Activated CD4-positive, alpha-beta T cell treated with anti-CD3 and anti-CD28 coated beads, Interleukin-2, amount 50 U/mL, for 16 hours (primary cell): ENCODE measurements at regions not wholly inside any gene's neighbourhood (a gene's known extent, or its start where the extent isn't known, plus 50 kb on each side); places are given as distances from the start of the nearest gene placed in this dataset.

Experiments used
- DNase-seq: peaks from one replicate; pipeline ENCODE4 v3.0.0-alpha.2; 2020

GRCh38 chr5:165781738-165782137, 2276.3 kb downstream of the MAT2B start:
- DNase-seq = no peak

- DNase-seq = no peak
These were observed 2277.6 kb downstream of the MAT2B start for GRCh38 chr5:165783024-165783423.

GRCh38 chr5:165786073-165786472, 2280.7 kb downstream of the MAT2B start:
- DNase-seq = no peak

- DNase-seq = no peak
These were observed 2289.7 kb downstream of the MAT2B start for GRCh38 chr5:165795073-165795472.

GRCh38 chr5:165805756-165806155, 2300.3 kb downstream of the MAT2B start:
- DNase-seq = no peak

GRCh38 chr5:165808335-165808734, 2302.9 kb downstream of the MAT2B start:
- no peak for DNase-seq

- no peak for DNase-seq
These were observed 2304.5 kb downstream of the MAT2B start for GRCh38 chr5:165809914-165810313.

GRCh38 chr5:165829504-165829903, 2324.1 kb downstream of the MAT2B start:
- DNase-seq = no peak

DNA sequence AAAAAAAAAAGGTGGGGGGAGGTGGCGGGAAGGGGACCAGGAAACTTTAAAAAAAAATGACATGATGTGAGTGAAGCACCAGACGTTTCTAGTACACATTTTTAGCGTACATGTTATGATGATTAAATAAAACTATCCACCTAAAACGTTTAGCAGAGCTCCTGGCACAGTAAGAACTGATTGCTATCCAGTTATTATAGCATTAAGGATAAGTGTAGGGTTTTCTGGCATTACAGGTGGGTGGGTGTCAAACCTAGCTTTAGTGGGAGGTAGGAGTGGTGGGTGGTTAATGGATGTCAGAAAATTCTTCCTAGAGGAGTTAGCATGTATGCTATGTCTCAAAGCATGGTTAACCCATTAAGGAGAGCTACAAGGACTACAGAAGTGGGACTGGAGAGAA, 2329.5 kb downstream of the MAT2B start:
- DNase-seq = no peak

GRCh38 chr5:165836046-165836445, 2330.6 kb downstream of the MAT2B start:
- no peak for DNase-seq

DNA sequence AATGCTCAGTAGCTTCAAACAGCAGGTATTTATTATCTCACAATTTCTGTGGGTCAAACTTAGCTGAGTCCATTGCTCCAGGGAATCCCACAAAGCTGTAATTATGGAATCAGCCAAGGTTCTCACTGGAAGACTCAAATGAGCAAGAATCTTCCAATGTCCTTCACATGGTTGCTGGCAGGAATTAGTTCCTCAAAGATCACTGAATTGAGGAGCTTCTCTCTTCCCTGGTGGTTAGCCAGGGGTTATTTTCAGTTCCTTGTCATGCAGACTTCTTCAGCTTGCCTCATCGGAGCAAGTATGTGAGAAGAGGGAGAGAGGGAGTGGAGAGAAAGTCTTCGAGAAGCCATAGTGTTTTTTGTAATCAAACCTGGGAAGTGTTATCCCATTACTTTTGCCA, 2331.9 kb downstream of the MAT2B start:
- DNase-seq = no peak

DNA sequence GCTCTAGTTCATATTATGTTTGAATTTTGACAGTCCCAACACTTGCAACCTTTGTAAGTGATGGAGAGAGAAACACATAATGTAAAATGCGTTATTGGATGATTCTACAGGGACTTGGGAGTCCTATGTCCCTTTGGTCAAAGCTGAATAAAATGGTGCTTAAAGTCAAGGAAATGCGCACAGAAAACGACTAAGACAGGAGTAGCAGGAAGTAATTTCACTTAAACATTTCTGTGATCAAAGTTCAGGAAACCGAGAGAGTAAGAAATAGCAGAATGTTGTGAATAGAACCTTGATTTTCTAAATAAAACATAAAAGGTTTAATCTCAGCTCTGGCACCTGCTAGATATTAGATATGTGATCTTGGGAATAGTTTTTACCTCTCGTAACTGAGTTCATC, 2339.2 kb downstream of the MAT2B start:
- DNase-seq = no peak

- DNase-seq = no peak
These were observed 2352.7 kb downstream of the MAT2B start for GRCh38 chr5:165858118-165858517.

- no peak for DNase-seq
These were observed 2353.8 kb downstream of the MAT2B start for GRCh38 chr5:165859251-165859650.

GRCh38 chr5:165863239-165863638, 2357.8 kb downstream of the MAT2B start:
- no peak for DNase-seq

- DNase-seq = no peak
These were observed 2365.9 kb downstream of the MAT2B start for GRCh38 chr5:165871291-165871690.

DNA sequence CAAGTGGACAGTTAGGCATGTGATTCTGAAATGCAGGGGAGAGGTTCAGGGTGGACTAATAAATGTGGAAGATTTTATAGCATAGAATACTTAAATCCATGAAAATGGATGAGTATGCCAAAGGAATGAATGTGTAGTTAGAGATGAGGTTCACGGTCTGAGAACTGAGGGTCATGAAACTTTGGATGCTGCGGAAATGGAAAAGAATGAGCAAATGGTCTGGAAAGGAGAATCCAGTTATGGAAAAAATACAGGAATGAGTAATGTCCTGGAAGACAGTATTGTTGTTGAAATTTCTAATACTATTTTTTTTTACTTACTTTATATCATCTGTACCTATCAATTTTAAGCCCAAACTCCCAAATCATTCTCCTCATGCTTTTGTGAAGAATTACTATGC, 2369.4 kb downstream of the MAT2B start:
- DNase-seq = no peak

- DNase-seq = no peak
These were observed 2371.1 kb downstream of the MAT2B start for GRCh38 chr5:165876538-165876937.

GRCh38 chr5:165877475-165877874, 2372.1 kb downstream of the MAT2B start:
- DNase-seq = no peak

GRCh38 chr5:165881259-165881658, 2375.8 kb downstream of the MAT2B start:
- DNase-seq = no peak

DNA sequence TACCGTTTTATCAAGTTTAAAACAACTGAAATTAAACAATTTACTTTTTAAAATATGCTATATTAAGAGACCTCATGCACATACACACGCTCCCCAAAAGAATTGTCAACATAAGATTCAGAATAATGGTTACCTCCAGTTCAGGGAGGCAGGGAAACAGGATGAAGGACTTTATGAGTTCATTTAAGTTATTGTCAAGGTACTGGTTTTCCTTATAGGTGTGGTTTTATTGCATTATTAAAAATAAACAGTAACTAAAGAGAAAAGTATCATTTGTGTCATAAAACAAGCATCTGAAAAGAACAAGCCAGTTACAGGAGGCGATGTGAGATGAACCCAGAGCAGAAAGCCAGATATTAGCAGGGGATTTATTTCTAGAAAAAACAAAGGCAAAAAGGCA, 2376.7 kb downstream of the MAT2B start:
- DNase-seq = no peak

DNA sequence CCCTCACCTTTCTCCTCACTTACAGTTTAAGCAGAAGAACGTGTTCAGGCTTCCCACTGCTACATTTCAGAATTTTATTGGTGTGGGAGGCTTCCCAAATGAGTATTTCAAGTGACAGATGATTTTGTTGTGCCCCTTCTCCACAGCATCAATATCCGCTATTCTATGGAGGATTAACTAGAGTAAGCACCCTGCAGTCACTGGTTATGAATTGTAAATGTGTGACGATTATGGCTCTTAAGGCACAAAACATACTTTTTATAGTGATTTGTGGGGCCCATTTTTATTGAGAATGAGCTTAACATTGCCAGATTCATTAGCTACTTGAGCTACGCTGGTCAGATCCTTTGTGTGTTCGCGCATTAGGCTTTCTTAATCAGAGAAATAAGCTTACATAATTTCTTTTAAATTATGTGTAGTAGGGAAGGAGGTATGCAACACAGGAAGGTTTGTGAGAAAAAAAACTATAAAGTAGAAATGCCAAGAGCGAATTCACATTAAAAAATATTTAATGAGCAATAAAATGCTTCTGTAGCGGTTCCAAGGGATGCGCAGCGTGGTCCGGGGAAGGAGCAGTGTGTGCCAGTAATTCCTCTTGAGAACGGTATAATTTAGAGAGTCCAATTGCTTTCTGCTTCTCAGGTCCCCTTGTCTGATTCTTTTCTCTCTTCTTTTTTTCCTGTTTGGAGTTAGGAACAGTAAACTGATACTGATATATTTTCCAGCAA, 2380.4 kb downstream of the MAT2B start:
- no peak for DNase-seq

DNA sequence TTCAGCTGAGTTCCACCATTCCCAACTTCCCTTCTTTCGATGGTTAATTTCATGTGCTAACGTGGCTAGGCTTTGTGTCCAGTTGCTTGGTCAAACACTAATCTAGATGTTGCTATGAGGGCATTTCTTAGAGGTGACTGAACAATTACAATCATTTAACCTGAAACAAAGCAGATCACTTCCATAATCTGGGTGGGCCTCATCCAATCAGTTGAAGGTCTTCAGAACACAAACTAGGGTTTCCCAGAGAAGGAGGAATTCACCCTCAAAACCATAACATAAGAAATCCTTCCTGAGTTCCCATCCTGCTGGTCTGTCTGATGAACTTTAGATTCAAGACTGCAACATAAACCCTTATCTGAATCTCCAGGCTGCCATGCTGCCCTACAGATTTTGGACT, 2381.7 kb downstream of the MAT2B start:
- DNase-seq = no peak

DNA sequence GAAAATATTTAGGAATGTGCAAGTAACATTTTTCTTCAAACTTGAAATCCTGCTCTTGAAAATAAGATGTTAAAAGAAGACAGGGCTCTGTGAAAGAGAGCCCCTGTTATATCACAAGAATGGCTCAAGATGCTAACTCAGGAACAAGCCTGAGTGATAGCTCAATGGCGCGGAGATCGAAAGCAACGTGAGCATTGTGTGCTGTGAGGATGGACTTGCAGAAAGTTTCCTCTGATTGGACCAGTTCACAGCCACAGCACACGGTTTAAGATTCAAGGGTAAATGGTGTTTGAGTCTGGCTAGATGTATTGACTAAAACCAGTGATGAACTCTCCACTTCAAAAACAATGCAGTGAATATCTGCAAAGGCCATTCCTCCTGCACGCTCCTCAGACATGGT, 2387.0 kb downstream of the MAT2B start:
- DNase-seq = no peak

DNA sequence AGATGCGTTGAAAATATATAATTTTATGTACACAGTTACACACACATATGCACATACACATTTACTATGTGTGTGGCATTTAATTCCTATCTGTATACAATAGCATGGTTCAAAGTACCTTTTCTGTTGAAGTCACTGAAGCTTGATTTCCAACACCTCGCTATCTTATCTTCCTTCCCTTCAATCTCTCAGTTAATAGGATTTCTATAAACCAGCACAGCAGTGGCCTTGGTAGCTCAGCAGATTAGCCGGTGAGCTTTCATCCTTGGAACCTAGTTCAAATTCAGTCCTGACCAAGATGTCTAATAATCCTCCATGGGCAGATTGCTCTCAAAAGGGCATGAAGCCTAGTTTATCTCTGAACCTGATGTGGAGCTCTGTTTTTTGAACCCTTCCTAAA, 2389.5 kb downstream of the MAT2B start:
- no peak for DNase-seq
